Progenitor cell of endocrine pancreas (in vitro differentiated cells): ENCODE measurements at regions not wholly inside any gene's neighbourhood (a gene's known extent, or its start where the extent isn't known, plus 50 kb on each side); places are given as distances from the start of the nearest gene placed in this dataset.

Source experiments
- DNase-seq: peaks from one replicate; pipeline ENCODE4 v3.0.0; 2021; ENCODE audit warnings: low spot score; ENCODE audit not compliant: unreplicated experiment
- H3K27ac Mint-ChIP-seq: 2 replicates; pipeline ENCODE4 v1.8.0; 2021; ENCODE audit warnings: mild to moderate bottlenecking, moderate library complexity, mixed read lengths
- H3K27me3 Mint-ChIP-seq: 2 replicates; pipeline ENCODE4 v1.8.0; 2021; ENCODE audit warnings: mixed read lengths
- H3K36me3 Mint-ChIP-seq: 2 replicates; pipeline ENCODE4 v1.8.0; 2022; ENCODE audit warnings: mixed read lengths; ENCODE audit not compliant: insufficient read depth
- H3K4me1 Mint-ChIP-seq: 2 replicates; pipeline ENCODE4 v1.8.0; 2021; ENCODE audit warnings: low read depth, mixed read lengths
- H3K4me3 Mint-ChIP-seq: 2 replicates; pipeline ENCODE4 v1.8.0; 2021; ENCODE audit warnings: low read depth, mild to moderate bottlenecking, moderate library complexity, mixed read lengths
- H3K9me3 Mint-ChIP-seq: 2 replicates; pipeline ENCODE4 v1.8.0; 2021; ENCODE audit warnings: low read depth, mixed read lengths
- TF ChIP-seq, protein P1 (sequence below): fragments of 200-600 bp; sonication (generic); IDR thresholded peaks from one replicate; pipeline ENCODE4 v1.5.0; 2021; ENCODE audit warnings: antibody characterized with exemption, mild to moderate bottlenecking; ENCODE audit not compliant: unreplicated experiment

DNA sequence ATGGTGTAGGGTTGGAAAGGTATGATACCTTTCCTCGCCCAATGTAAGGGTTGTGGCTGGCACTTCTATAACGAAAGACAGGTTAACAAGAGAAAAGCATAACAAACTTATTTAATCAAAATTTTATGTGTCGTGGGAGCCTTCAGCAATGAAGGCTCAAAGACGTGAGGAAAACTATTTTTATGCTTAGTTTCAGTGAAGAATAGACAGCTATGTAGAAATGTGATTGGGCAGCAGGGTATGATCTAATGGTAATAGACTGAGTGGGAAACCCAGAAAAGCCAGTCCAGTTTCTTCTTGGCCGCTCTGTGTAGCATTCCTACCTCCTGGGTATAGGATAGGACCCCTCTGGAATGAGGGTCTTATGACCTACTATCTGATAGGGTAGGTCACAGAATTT is 464.7 kb downstream of the ADGRL2 start:
- H3K9me3 Mint-ChIP-seq = no peaks in the 10 kb centered on the region
- no peak for DNase-seq
- H3K4me1 Mint-ChIP-seq = peaks cover 2% of the 10 kb centered on the region
- no peaks in the 10 kb centered on the region for H3K36me3 Mint-ChIP-seq
- no peak overlapping the region for H3K27ac Mint-ChIP-seq
- TF ChIP-seq, protein P1, sequence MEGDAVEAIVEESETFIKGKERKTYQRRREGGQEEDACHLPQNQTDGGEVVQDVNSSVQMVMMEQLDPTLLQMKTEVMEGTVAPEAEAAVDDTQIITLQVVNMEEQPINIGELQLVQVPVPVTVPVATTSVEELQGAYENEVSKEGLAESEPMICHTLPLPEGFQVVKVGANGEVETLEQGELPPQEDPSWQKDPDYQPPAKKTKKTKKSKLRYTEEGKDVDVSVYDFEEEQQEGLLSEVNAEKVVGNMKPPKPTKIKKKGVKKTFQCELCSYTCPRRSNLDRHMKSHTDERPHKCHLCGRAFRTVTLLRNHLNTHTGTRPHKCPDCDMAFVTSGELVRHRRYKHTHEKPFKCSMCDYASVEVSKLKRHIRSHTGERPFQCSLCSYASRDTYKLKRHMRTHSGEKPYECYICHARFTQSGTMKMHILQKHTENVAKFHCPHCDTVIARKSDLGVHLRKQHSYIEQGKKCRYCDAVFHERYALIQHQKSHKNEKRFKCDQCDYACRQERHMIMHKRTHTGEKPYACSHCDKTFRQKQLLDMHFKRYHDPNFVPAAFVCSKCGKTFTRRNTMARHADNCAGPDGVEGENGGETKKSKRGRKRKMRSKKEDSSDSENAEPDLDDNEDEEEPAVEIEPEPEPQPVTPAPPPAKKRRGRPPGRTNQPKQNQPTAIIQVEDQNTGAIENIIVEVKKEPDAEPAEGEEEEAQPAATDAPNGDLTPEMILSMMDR = no peak
- H3K27me3 Mint-ChIP-seq = no peaks in the 10 kb centered on the region
- H3K4me3 Mint-ChIP-seq = no peak overlapping the region

DNA sequence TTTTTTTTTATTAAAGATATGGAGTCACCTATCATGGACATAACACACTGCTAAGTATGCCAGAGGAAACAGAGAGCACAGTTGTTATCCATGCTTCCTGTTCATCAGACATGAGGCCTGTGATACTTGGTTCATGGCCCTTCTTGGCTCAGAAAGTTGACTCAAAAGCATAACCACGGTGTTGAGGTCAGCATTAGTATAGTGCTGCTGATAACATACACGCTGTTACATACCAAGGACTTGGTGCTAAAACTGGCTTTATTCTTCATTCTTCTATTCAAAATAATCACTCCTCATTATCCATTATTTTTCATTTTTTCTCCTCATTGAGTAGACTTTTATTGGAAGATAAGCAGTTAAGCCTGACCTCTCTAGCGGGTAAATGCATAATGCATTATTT is 464.1 kb downstream of the ADGRL2 start:
- H3K4me1 Mint-ChIP-seq = peaks cover under 1% of the 10 kb centered on the region
- H3K36me3 Mint-ChIP-seq = no peaks in the 10 kb centered on the region
- H3K27ac Mint-ChIP-seq = no peak overlapping the region
- DNase-seq = no peak
- no peak overlapping the region for H3K4me3 Mint-ChIP-seq
- TF ChIP-seq, protein P1 = no peak
- H3K27me3 Mint-ChIP-seq = no peaks in the 10 kb centered on the region
- no peaks in the 10 kb centered on the region for H3K9me3 Mint-ChIP-seq

DNA sequence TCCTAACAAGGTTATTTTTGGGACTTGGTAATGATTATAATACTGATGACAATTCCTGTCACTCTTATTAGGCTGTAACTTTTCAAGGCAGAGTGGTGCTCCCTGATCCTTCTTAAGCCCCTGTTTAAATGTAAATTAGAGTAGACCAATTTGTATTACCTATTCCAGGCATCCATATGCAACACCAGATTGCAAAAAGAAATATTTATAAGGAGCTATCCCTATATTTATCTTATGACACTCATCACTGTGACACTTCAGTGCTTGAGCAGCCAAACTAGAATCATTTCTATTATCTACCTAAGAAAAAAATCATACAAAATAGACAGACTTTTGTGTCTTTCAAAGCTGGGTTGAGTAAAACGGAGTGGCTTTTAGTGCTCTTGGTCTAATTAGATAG is 462.7 kb downstream of the ADGRL2 start:
- Mint-ChIP-seq H3K4me1 (peaks cover 2% of the 10 kb centered on the region), H3K27ac (no peak overlapping the region), H3K4me3 (no peak overlapping the region), H3K27me3 (no peaks in the 10 kb centered on the region), H3K9me3 (no peaks in the 10 kb centered on the region), H3K36me3 (no peaks in the 10 kb centered on the region)
- DNase-seq = no peak
- TF ChIP-seq, protein P1 = no peak

DNA sequence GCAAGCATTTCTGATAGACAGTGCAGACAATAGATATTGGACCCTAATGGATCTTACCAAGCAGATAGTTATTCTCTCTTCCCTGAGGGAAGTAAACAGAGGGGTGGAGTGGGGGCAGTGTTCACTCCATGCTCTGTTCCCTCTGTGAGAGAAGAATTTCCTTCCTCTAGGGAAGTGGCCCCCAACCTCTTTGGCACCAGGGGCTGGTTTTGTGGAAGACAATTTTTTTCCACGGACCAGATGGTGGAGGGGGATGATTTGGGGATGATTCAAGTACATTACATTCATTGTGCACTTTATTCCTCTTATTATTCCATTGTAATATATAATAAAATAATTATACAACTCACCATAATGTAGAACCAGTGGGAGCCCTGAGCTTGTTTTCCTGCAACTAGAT is 459.9 kb downstream of the ADGRL2 start:
- DNase-seq = no peak
- TF ChIP-seq, protein P1 = no peak
- Mint-ChIP-seq H3K36me3 (no peaks in the 10 kb centered on the region), H3K4me3 (no peak overlapping the region), H3K27me3 (no peaks in the 10 kb centered on the region), H3K27ac (no peak overlapping the region), H3K9me3 (no peaks in the 10 kb centered on the region), H3K4me1 (peaks cover 2% of the 10 kb centered on the region)

DNA sequence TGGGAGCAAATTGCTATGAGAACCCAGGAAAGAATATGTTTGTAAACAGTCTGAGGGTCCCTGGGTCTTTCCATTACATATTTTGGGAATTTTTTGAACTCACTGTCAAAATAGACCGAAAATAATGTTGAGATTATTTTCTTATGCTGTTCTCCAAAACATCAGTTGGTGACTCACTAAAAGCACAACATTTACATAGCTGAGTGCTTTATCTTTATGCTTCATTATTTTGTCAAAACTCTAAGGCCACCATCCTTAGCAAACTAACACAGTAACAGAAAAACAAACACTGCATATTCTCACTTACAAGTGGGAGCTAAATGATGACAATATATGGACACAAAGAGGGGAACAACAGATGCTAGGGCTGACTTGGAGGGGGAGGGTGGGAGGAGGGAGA is 459.3 kb downstream of the ADGRL2 start:
- H3K4me3 Mint-ChIP-seq = no peak overlapping the region
- no peaks in the 10 kb centered on the region for H3K9me3 Mint-ChIP-seq

More for the DNA sequence above, 459.3 kb downstream of the ADGRL2 start:
- Mint-ChIP-seq H3K36me3 (no peaks in the 10 kb centered on the region), H3K27me3 (no peaks in the 10 kb centered on the region), H3K4me1 (peaks cover 2% of the 10 kb centered on the region), H3K27ac (no peak overlapping the region)
- DNase-seq = no peak
- TF ChIP-seq, protein P1 = no peak
